ENCODE measurements at regions not wholly inside any gene's neighbourhood (a gene's known extent, or its start where the extent isn't known, plus 50 kb on each side); places are given as distances from the start of the nearest gene placed in this dataset.

GRCh38 chr6:105907991-105908390, 178.1 kb upstream of the PRDM1 start:
- no peak for DNase-seq (ENCODE audit: low read depth)

- DNase-seq (ENCODE audit: low read depth): no peak
Measured at GRCh38 chr6:105907301-105907700, 178.8 kb upstream of the PRDM1 start.

GRCh38 chr6:105902401-105903031, 183.6 kb upstream of the PRDM1 start:
- no peak for DNase-seq (ENCODE audit: low read depth)

GRCh38 chr6:105901583-105901982, 184.6 kb upstream of the PRDM1 start:
- DNase-seq (ENCODE audit: low read depth): no peak

GRCh38 chr6:105900125-105900937, 185.8 kb upstream of the PRDM1 start:
- no peak for DNase-seq (ENCODE audit: low read depth)

GRCh38 chr6:105898286-105898685, 187.8 kb upstream of the PRDM1 start:
- no peak for DNase-seq (ENCODE audit: low read depth)

- DNase-seq (ENCODE audit: low read depth): no peak
Measured at GRCh38 chr6:105897131-105897530, 189.0 kb upstream of the PRDM1 start.

- DNase-seq (ENCODE audit: low read depth): no peak
Measured at GRCh38 chr6:105896821-105897095, 189.4 kb upstream of the PRDM1 start.

GRCh38 chr6:105896052-105896820, 189.9 kb upstream of the PRDM1 start:
- no peak for DNase-seq (ENCODE audit: low read depth)

GRCh38 chr6:105894556-105894955, 191.6 kb upstream of the PRDM1 start:
- no peak for DNase-seq (ENCODE audit: low read depth)

- DNase-seq (ENCODE audit: low read depth): no peak
Measured at GRCh38 chr6:105893741-105894140, 192.4 kb upstream of the PRDM1 start.

GRCh38 chr6:105892577-105893262, 193.4 kb upstream of the PRDM1 start:
- no peak for DNase-seq (ENCODE audit: low read depth)

- DNase-seq (ENCODE audit: low read depth): no peak
Measured at GRCh38 chr6:105890521-105891244, 195.5 kb upstream of the PRDM1 start.

- DNase-seq (ENCODE audit: low read depth): no peak
Measured at GRCh38 chr6:105889902-105890301, 196.2 kb upstream of the PRDM1 start.

- no peak for DNase-seq (ENCODE audit: low read depth)
Measured at GRCh38 chr6:105886814-105887544, 199.2 kb upstream of the PRDM1 start.

- no peak for DNase-seq (ENCODE audit: low read depth)
Measured at GRCh38 chr6:105886066-105886813, 199.9 kb upstream of the PRDM1 start.

- no peak for DNase-seq (ENCODE audit: low read depth)
Measured at GRCh38 chr6:105884426-105884825, 201.7 kb upstream of the PRDM1 start.

- DNase-seq (ENCODE audit: low read depth): no peak
Measured at GRCh38 chr6:105884011-105884410, 202.1 kb upstream of the PRDM1 start.

GRCh38 chr6:105882828-105883227, 203.3 kb upstream of the PRDM1 start:
- no peak for DNase-seq (ENCODE audit: low read depth)

- no peak for DNase-seq (ENCODE audit: low read depth)
Measured at GRCh38 chr6:105882121-105882803, 203.9 kb upstream of the PRDM1 start.
